ENCODE measurements at regions not wholly inside any gene's neighbourhood (a gene's known extent, or its start where the extent isn't known, plus 50 kb on each side); places are given as distances from the start of the nearest gene placed in this dataset.
A peak's percentile ranks its signal among the peaks of the same experiment; 100 is the strongest.

- DNase-seq (ENCODE audit: low spot score): no peak
Observed at GRCh38 chrX:39709812-39710211, 387.9 kb downstream of the BCOR start.

- DNase-seq (ENCODE audit: low spot score): no peak
Observed at GRCh38 chrX:39710776-39711175, 387.0 kb downstream of the BCOR start.

- DNase-seq (ENCODE audit: low spot score): no peak
Observed at GRCh38 chrX:39714471-39714870, 383.3 kb downstream of the BCOR start.

GRCh38 chrX:39716401-39716800 is 381.4 kb downstream of the BCOR start:
- no peak for DNase-seq (ENCODE audit: low spot score)

- DNase-seq (ENCODE audit: low spot score): no peak
Observed at GRCh38 chrX:39716802-39717540, 380.8 kb downstream of the BCOR start.

- DNase-seq (ENCODE audit: low spot score): no peak
Observed at GRCh38 chrX:39718981-39719380, 378.8 kb downstream of the BCOR start.

- no peak for DNase-seq (ENCODE audit: low spot score)
Observed at GRCh38 chrX:39720945-39721344, 376.8 kb downstream of the BCOR start.

GRCh38 chrX:39721566-39722279 is 376.0 kb downstream of the BCOR start:
- DNase-seq (ENCODE audit: low spot score): no peak

GRCh38 chrX:39724544-39724943 is 373.2 kb downstream of the BCOR start:
- no peak for DNase-seq (ENCODE audit: low spot score)

- no peak for DNase-seq (ENCODE audit: low spot score)
Observed at GRCh38 chrX:39725114-39725513, 372.6 kb downstream of the BCOR start.

- DNase-seq (ENCODE audit: low spot score): no peak
Observed at GRCh38 chrX:39725928-39726619, 371.7 kb downstream of the BCOR start.

- no peak for DNase-seq (ENCODE audit: low spot score)
Observed at GRCh38 chrX:39726771-39727170, 371.0 kb downstream of the BCOR start.

GRCh38 chrX:39728025-39728424 is 369.7 kb downstream of the BCOR start:
- no peak for DNase-seq (ENCODE audit: low spot score)

- DNase-seq (ENCODE audit: low spot score): no peak
Observed at GRCh38 chrX:39728852-39729598, 368.7 kb downstream of the BCOR start.

GRCh38 chrX:39729981-39730661 is 367.6 kb downstream of the BCOR start:
- DNase-seq (ENCODE audit: low spot score): peak; percentile 33

GRCh38 chrX:39730662-39731329 is 367.0 kb downstream of the BCOR start:
- peak; percentile 71 for DNase-seq (ENCODE audit: low spot score)

- DNase-seq (ENCODE audit: low spot score): no peak
Observed at GRCh38 chrX:39731330-39731667, 366.5 kb downstream of the BCOR start.

GRCh38 chrX:39731735-39732134 is 366.0 kb downstream of the BCOR start:
- DNase-seq (ENCODE audit: low spot score): no peak

GRCh38 chrX:39733745-39734144 is 364.0 kb downstream of the BCOR start:
- no peak for DNase-seq (ENCODE audit: low spot score)

- DNase-seq (ENCODE audit: low spot score): no peak
Observed at GRCh38 chrX:39734174-39734776, 363.5 kb downstream of the BCOR start.
